Uterus (tissue), 2 donors: ENCODE measurements at regions not wholly inside any gene's neighbourhood (a gene's known extent, or its start where the extent isn't known, plus 50 kb on each side); places are given as distances from the start of the nearest gene placed in this dataset.

Experiments used
- CTCF ChIP-seq, 4 experiments: fragments of 200-600 bp in 2 of 4; fragments of 450-650 bp in 2 of 4; sonication (generic) in 2 of 4; IDR thresholded peaks; one replicate each; pipeline ENCODE4 v1.5.1; 2016 to 2019; ENCODE audit warnings: antibody characterized with exemption in 4 of 4, mild to moderate bottlenecking in 2 of 4, moderate library complexity in 1 of 4
- POLR2A ChIP-seq, 2 donors: fragments of 450-650 bp; IDR thresholded peaks; one replicate each; pipeline ENCODE4 v1.6.1; 2016; ENCODE audit warnings: antibody characterized with exemption in 2 of 2, mild to moderate bottlenecking in 1 of 2, moderate library complexity in 1 of 2

- TF ChIP-seq POLR2A (IDR thresholded peaks at IDR 0.05) (no peak), CTCF (IDR thresholded peaks at IDR 0.05) (no peak)
Observed at GRCh38 chr18:75477900-75478299, 50.4 kb upstream of the SMIM21 start.
